SK-N-SH (cell line): ENCODE measurements at regions not wholly inside any gene's neighbourhood (a gene's known extent, or its start where the extent isn't known, plus 50 kb on each side); places are given as distances from the start of the nearest gene placed in this dataset.

ENCODE experiments used
- CHD2 ChIP-seq: fragments of 150-350 bp; IDR thresholded peaks from 2 replicates; pipeline ENCODE4 v1.6.1; 2018; ENCODE audit warnings: low read length; ENCODE audit not compliant: partially characterized antibody
- ELF1 ChIP-seq: IDR thresholded peaks from 2 replicates; pipeline ENCODE4 v1.4.0; 2012
- EP300 ChIP-seq, 2 experiments: IDR thresholded peaks; 2 replicates each; pipeline versions ENCODE4 v1.4.0 to v1.6.1; 2012; ENCODE audit warnings: borderline replicate concordance in 1 of 2, low read depth in 1 of 2, low read length in 1 of 2
- EZH2phosphoT487 ChIP-seq: fragments of 200-600 bp; sonication (generic); IDR thresholded peaks from 2 replicates; pipeline ENCODE4 v1.6.1; 2017; ENCODE audit warnings: low read depth, mixed run types, mild to moderate bottlenecking, antibody characterized with exemption, moderate library complexity, borderline replicate concordance
- FOXM1 ChIP-seq: IDR thresholded peaks from 2 replicates; pipeline ENCODE4 v1.4.0; 2012; ENCODE audit warnings: low read depth, mild to moderate bottlenecking
- GATA2 ChIP-seq: sonication (generic); formaldehyde crosslinking; IDR thresholded peaks from 2 replicates; pipeline ENCODE4 v1.5.0; 2020; ENCODE audit warnings: mild to moderate bottlenecking, missing genetic modification reagents
- SIN3A ChIP-seq: IDR thresholded peaks from 2 replicates; pipeline ENCODE4 v1.6.1; 2012; ENCODE audit warnings: low read depth, mild to moderate bottlenecking, low read length, moderate library complexity, borderline replicate concordance
- SMC3 ChIP-seq: IDR thresholded peaks from 2 replicates; pipeline ENCODE4 v1.6.1; 2012; ENCODE audit warnings: low read depth, low read length, improper control_type of control experiment
- TCF12 ChIP-seq: IDR thresholded peaks from 2 replicates; pipeline ENCODE4 v1.4.0; 2012
- TEAD4 ChIP-seq: IDR thresholded peaks from 2 replicates; pipeline ENCODE4 v1.4.0; 2012; ENCODE audit warnings: mild to moderate bottlenecking, borderline replicate concordance; ENCODE audit not compliant: insufficient read depth
- TF ChIP-seq, protein P1 (sequence below): fragments of 200-600 bp; sonication (generic); IDR thresholded peaks from 2 replicates; pipeline ENCODE4 v1.6.1; 2017; ENCODE audit warnings: antibody characterized with exemption, mild to moderate bottlenecking, moderate library complexity
- TF ChIP-seq, protein P2 (sequence below): fragments of 150-350 bp; IDR thresholded peaks from 2 replicates; pipeline ENCODE4 v1.6.1; 2017; ENCODE audit warnings: antibody characterized with exemption, low read length, low read depth, borderline replicate concordance
- TF ChIP-seq, protein P3 (sequence below): IDR thresholded peaks from 2 replicates; pipeline ENCODE4 v1.4.0; 2012; ENCODE audit warnings: low read depth, borderline replicate concordance
- TF ChIP-seq, protein P4 (sequence below): IDR thresholded peaks from 2 replicates; pipeline ENCODE4 v1.6.1; 2012; ENCODE audit warnings: mild to moderate bottlenecking, low read depth, low read length, moderate library complexity

DNA sequence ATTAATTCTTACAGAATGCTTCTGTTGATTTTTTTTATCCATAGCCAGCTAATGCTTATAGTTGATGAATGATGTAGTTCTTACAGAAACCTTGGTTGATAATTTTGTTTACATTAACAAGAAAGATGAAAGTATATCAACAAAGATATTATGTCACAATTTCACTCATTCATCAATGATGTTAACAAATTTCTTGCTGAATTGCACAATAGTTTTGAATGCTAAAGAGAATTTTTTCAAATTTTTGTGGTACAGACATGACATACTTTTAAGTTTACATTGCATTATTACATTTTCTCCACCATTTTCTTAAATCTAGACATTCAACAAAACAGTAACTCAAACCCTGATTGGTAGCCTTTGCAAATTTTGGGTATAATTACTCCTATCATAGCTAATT, 236.3 kb downstream of the FOXD2 start:
- TF ChIP-seq SMC3, result no peak
- no peak for TF ChIP-seq ELF1
- TF ChIP-seq, protein P1, sequence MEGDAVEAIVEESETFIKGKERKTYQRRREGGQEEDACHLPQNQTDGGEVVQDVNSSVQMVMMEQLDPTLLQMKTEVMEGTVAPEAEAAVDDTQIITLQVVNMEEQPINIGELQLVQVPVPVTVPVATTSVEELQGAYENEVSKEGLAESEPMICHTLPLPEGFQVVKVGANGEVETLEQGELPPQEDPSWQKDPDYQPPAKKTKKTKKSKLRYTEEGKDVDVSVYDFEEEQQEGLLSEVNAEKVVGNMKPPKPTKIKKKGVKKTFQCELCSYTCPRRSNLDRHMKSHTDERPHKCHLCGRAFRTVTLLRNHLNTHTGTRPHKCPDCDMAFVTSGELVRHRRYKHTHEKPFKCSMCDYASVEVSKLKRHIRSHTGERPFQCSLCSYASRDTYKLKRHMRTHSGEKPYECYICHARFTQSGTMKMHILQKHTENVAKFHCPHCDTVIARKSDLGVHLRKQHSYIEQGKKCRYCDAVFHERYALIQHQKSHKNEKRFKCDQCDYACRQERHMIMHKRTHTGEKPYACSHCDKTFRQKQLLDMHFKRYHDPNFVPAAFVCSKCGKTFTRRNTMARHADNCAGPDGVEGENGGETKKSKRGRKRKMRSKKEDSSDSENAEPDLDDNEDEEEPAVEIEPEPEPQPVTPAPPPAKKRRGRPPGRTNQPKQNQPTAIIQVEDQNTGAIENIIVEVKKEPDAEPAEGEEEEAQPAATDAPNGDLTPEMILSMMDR, result no peak
- TF ChIP-seq TCF12, result no peak
- no peak for TF ChIP-seq CHD2
- TF ChIP-seq GATA2 (CRISPR knock-in tag), result no peak
- TF ChIP-seq EZH2phosphoT487, result no peak
- TF ChIP-seq, protein P2, sequence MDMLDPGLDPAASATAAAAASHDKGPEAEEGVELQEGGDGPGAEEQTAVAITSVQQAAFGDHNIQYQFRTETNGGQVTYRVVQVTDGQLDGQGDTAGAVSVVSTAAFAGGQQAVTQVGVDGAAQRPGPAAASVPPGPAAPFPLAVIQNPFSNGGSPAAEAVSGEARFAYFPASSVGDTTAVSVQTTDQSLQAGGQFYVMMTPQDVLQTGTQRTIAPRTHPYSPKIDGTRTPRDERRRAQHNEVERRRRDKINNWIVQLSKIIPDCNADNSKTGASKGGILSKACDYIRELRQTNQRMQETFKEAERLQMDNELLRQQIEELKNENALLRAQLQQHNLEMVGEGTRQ, result no peak
- no peak for TF ChIP-seq EP300 (IDR thresholded peaks at IDR 0.05; ENCODE audit: borderline replicate concordance in 1 of 2, low read depth in 1 of 2, low read length in 1 of 2)
- TF ChIP-seq, protein P3, sequence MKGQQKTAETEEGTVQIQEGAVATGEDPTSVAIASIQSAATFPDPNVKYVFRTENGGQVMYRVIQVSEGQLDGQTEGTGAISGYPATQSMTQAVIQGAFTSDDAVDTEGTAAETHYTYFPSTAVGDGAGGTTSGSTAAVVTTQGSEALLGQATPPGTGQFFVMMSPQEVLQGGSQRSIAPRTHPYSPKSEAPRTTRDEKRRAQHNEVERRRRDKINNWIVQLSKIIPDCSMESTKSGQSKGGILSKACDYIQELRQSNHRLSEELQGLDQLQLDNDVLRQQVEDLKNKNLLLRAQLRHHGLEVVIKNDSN, result no peak
- TF ChIP-seq, protein P4, sequence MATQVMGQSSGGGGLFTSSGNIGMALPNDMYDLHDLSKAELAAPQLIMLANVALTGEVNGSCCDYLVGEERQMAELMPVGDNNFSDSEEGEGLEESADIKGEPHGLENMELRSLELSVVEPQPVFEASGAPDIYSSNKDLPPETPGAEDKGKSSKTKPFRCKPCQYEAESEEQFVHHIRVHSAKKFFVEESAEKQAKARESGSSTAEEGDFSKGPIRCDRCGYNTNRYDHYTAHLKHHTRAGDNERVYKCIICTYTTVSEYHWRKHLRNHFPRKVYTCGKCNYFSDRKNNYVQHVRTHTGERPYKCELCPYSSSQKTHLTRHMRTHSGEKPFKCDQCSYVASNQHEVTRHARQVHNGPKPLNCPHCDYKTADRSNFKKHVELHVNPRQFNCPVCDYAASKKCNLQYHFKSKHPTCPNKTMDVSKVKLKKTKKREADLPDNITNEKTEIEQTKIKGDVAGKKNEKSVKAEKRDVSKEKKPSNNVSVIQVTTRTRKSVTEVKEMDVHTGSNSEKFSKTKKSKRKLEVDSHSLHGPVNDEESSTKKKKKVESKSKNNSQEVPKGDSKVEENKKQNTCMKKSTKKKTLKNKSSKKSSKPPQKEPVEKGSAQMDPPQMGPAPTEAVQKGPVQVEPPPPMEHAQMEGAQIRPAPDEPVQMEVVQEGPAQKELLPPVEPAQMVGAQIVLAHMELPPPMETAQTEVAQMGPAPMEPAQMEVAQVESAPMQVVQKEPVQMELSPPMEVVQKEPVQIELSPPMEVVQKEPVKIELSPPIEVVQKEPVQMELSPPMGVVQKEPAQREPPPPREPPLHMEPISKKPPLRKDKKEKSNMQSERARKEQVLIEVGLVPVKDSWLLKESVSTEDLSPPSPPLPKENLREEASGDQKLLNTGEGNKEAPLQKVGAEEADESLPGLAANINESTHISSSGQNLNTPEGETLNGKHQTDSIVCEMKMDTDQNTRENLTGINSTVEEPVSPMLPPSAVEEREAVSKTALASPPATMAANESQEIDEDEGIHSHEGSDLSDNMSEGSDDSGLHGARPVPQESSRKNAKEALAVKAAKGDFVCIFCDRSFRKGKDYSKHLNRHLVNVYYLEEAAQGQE, result no peak
- TF ChIP-seq TEAD4, result no peak
- TF ChIP-seq SIN3A, result no peak
- TF ChIP-seq FOXM1, result no peak
